ENCODE measurements at regions not wholly inside any gene's neighbourhood (a gene's known extent, or its start where the extent isn't known, plus 50 kb on each side); places are given as distances from the start of the nearest gene placed in this dataset.
A peak's percentile ranks its signal among the peaks of the same experiment; 100 is the strongest.

DNA sequence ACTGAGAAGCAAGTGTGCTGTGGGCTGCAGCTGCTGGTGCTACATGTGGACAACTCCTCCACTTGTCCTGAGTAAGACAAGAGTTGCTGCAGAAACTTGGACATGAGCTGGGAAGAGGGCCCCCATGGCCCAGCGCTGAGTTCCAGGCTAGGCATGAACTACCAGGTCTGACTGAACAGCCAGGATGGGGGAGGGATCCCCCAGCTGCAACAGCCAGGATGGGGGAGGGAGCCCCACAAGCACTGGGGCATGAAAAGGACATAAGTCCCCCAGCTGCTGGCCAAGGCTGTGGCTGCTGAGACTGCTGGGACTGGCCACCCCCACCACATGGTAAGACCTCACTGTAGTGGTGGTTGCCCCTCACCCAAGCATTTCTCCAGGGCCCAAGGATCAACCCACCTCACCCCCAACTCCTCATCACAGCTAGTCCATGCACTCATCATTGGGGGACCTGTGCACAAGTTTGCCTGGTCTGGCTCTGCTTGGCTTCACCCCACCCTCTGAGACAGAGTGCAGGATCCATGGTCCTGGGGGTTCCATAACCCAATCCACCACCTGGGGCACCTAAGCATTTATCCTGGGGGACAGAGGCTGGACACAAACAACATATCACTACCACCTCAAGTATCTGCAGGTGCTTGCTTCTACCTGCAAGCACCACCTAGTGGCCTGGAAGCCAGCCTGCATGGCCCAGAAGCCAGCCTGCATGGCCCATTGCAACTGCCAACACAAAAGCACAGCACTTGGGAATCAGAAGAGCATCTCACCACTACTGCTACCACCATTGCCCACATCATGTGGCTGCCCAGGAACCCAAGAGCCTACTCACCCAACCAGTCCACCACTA, 84.5 kb upstream of the STT3B start:
- DNase-seq (ENCODE audit: low read depth): no peak
- peak; percentile 60 for TF ChIP-seq CTCF (IDR thresholded peaks at IDR 0.05; ENCODE audit: control insufficient read depth, insufficient read depth, low read depth, low read length, missing control alignments)
- no peak overlapping the region for H3K4me3 ChIP-seq (ENCODE audit: control insufficient read depth, low read depth, low read length)

GRCh38 chr3:31448882-31449243, 83.9 kb upstream of the STT3B start:
- H3K4me3 ChIP-seq (ENCODE audit: control insufficient read depth, low read depth, low read length): no peak overlapping the region
- DNase-seq (ENCODE audit: low read depth): no peak
- no peak for TF ChIP-seq CTCF (IDR thresholded peaks at IDR 0.05; ENCODE audit: control insufficient read depth, insufficient read depth, low read depth, low read length, missing control alignments)

- DNase-seq (ENCODE audit: low read depth): no peak
- H3K4me3 ChIP-seq (ENCODE audit: control insufficient read depth, low read depth, low read length): no peak overlapping the region
- TF ChIP-seq CTCF (IDR thresholded peaks at IDR 0.05; ENCODE audit: control insufficient read depth, insufficient read depth, low read depth, low read length, missing control alignments): no peak
These were observed 83.4 kb upstream of the STT3B start for GRCh38 chr3:31449318-31449717.

DNA sequence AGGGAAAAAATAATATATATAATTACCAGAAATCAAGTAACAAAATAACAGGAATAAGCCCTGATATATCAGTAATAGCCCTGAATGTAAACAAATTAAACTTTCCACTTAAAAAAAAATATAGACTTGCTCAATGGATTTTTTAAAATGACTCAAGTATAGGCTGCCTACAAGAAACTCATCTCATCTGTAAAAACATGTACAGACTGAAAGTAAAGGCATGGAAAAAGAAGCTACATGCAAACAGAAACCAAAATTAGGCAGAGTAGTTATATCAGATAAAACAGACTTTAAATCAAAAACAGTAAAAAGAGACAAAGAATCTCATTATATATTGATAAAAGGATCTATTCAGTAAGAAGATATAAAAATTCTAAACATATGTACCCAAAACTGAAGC, 82.4 kb upstream of the STT3B start:
- no peak for TF ChIP-seq CTCF (IDR thresholded peaks at IDR 0.05; ENCODE audit: control insufficient read depth, insufficient read depth, low read depth, low read length, missing control alignments)
- no peak for DNase-seq (ENCODE audit: low read depth)
- H3K4me3 ChIP-seq (ENCODE audit: control insufficient read depth, low read depth, low read length): no peak overlapping the region

DNA sequence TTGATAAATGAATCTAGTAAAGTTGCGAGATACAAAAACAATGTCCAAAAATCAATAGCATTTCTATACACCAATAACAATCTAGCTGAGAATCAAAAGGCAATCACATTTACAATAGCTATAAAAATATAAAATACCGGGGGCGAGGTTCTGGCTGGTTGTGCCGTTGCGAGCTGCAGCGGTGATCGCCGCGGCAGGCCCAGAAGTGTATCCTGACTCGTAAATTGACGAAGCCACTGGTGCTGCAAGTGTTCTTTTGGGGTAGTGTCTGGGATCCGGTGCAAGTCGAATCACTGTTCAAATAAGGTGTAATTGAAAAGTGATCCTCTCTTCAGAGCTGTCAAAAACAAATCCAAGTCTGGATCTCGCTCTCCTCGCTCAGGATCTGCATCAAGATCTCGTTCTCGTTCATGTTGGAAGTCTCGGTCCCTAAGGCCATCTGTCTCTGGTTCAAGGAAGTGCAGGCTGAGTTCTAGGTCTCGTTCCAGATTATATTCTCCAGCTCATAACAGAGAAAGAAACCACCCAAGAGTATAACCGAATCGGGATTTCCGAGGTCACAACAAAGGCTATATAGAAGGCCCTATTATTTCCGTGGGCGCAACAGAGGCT, 80.1 kb upstream of the STT3B start:
- no peak for TF ChIP-seq CTCF (IDR thresholded peaks at IDR 0.05; ENCODE audit: control insufficient read depth, insufficient read depth, low read depth, low read length, missing control alignments)

DNA sequence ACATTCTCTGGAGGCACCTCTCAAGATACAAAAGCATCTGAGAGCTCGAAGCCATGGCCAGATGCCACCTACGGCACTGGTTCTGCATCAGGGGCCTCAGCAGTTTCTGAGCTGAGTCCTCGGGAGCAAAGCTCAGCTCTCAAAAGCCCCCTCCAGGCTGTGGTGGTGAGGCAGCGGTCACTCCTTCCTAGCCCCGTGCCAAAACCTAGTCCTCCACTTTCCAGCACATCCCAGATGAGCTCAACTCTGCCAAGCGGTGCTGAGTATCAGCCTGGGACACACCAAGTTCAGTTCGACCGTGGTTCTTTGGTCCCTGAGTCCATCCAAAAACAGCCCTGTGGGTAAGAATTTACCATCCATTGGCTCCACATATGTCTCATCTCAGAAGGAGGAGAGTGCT, 79.3 kb upstream of the STT3B start:
- H3K4me3 ChIP-seq (ENCODE audit: control insufficient read depth, low read depth, low read length): no peak overlapping the region
- no peak for TF ChIP-seq CTCF (IDR thresholded peaks at IDR 0.05; ENCODE audit: control insufficient read depth, insufficient read depth, low read depth, low read length, missing control alignments)

More for the DNA sequence above, 80.1 kb upstream of the STT3B start:
- no peak overlapping the region for H3K4me3 ChIP-seq (ENCODE audit: control insufficient read depth, low read depth, low read length)
- no peak for DNase-seq (ENCODE audit: low read depth)

More for the DNA sequence above, 79.3 kb upstream of the STT3B start:
- no peak for DNase-seq (ENCODE audit: low read depth)
